ENCODE measurements at regions not wholly inside any gene's neighbourhood (a gene's known extent, or its start where the extent isn't known, plus 50 kb on each side); places are given as distances from the start of the nearest gene placed in this dataset.

GRCh38 chr1:206411321-206411720, 59.0 kb upstream of the IKBKE start:
- H3K27me3 ChIP-seq (ENCODE audit: insufficient read depth), result no peaks in the 10 kb centered on the region
- peaks cover 4% of the 10 kb centered on the region; the same call in 1 of the 3 replicates for H3K36me3 Mint-ChIP-seq (ENCODE audit: low read depth)
- H3K9me2 ChIP-seq (ENCODE audit: insufficient read depth), result no peaks in the 10 kb centered on the region
- 0 out of 2 replicates have a peak, but pooled peaks cover 4% of the 10 kb centered on the region for H4K20me1 ChIP-seq (replicated peaks; ENCODE audit: insufficient read depth)
- H3K9me3 Mint-ChIP-seq, result no peaks in the 10 kb centered on the region
- no peak overlapping the region for H3K27ac Mint-ChIP-seq
- H2AFZ ChIP-seq, result no peak overlapping the region
- TF ChIP-seq REST (IDR thresholded peaks at IDR 0.05; ENCODE audit: unreplicated experiment) (no peak), CTCF (conservative IDR thresholded peaks at IDR 0.05; ENCODE audit: low read depth in 2 of 2) (no peak), NANOG (IDR thresholded peaks at IDR 0.05; ENCODE audit: borderline replicate concordance) (no peak), CREB1 (CRISPR knock-in tag; IDR thresholded peaks at IDR 0.05; ENCODE audit: low read depth) (no peak), EZH2 (IDR thresholded peaks at IDR 0.05; ENCODE audit: low read depth, unreplicated experiment) (no peak), EZH2phosphoT487 (IDR thresholded peaks at IDR 0.05; ENCODE audit: unreplicated experiment) (no peak), ZNF462 (CRISPR knock-in tag; IDR thresholded peaks at IDR 0.05) (no peak), STAT1 (IDR thresholded peaks at IDR 0.05; ENCODE audit: unreplicated experiment) (no peak), ETS1 (IDR thresholded peaks at IDR 0.05) (no peak), ZNF114 (CRISPR knock-in tag; IDR thresholded peaks at IDR 0.05) (no peak), POLR2AphosphoS5 (IDR thresholded peaks at IDR 0.05; ENCODE audit: low read depth) (no peak), JUNB (IDR thresholded peaks at IDR 0.05; ENCODE audit: unreplicated experiment) (no peak), ZNF331 (CRISPR knock-in tag; IDR thresholded peaks at IDR 0.05; ENCODE audit: low read depth) (no peak)
- no peaks in the 10 kb centered on the region for H3F3A ChIP-seq (replicated peaks; ENCODE audit: low read depth)
- no peak overlapping the region for H3K4me3 ChIP-seq
- H3K4me1 ChIP-seq (ENCODE audit: insufficient read depth), result no peaks in the 10 kb centered on the region
- ATAC-seq (no peak), DNase-seq (ENCODE audit: low spot score) (no peak)
- no peak overlapping the region for H3K4me2 ChIP-seq
- no peaks in the 10 kb centered on the region for H3K4me1 Mint-ChIP-seq
- no peak overlapping the region for H3K4me3 Mint-ChIP-seq
- H3K36me3 ChIP-seq (ENCODE audit: insufficient read depth), result no peaks in the 10 kb centered on the region
- no peaks in the 10 kb centered on the region for H3K27me3 Mint-ChIP-seq (ENCODE audit: insufficient read depth, low read depth, poor library complexity)
- H3K79me2 ChIP-seq (replicated peaks; ENCODE audit: insufficient read depth), result no peaks in the 10 kb centered on the region
- no peak overlapping the region for H3K27ac ChIP-seq (ENCODE audit: low read depth)

Data from GM23338 (cell line).